Adipocyte (in vitro differentiated cells): ENCODE measurements at regions not wholly inside any gene's neighbourhood (a gene's known extent, or its start where the extent isn't known, plus 50 kb on each side); places are given as distances from the start of the nearest gene placed in this dataset.
A peak's percentile ranks its signal among the peaks of the same experiment; 100 is the strongest.

Experiments
- DNase-seq: peaks from one replicate; pipeline ENCODE4 v3.0.0-alpha.2; 2015; ENCODE audit warnings: low read depth
- H3K27me3 ChIP-seq: replicated peaks from 2 replicates; pipeline ENCODE4 v1.7.0; 2013; ENCODE audit warnings: mild to moderate bottlenecking, low read length, moderate library complexity; ENCODE audit not compliant: control insufficient read depth, insufficient read depth
- H3K36me3 ChIP-seq: 2 replicates; pipeline ENCODE4 v1.7.0; 2013; ENCODE audit warnings: low read length, mild to moderate bottlenecking, moderate library complexity; ENCODE audit not compliant: control insufficient read depth, insufficient read depth, severe bottlenecking
- H3K4me1 ChIP-seq: 2 replicates; pipeline ENCODE4 v1.7.0; 2013; ENCODE audit warnings: mild to moderate bottlenecking, low read length, moderate library complexity; ENCODE audit not compliant: control insufficient read depth, insufficient read depth
- H3K4me3 ChIP-seq: 2 replicates; pipeline ENCODE4 v1.7.0; 2013; ENCODE audit warnings: mild to moderate bottlenecking, low read length, moderate library complexity
- H3K9ac ChIP-seq: 2 replicates; pipeline ENCODE4 v1.7.0; 2013; ENCODE audit warnings: mild to moderate bottlenecking, low read length, moderate library complexity
- H3K9me3 ChIP-seq: 2 replicates; pipeline ENCODE4 v1.7.0; 2013; ENCODE audit warnings: mild to moderate bottlenecking, low read length, moderate library complexity; ENCODE audit not compliant: control insufficient read depth

GRCh38 chr5:159821461-159821940, 94.8 kb upstream of the ADRA1B start:
- no peaks in the 10 kb centered on the region for H3K36me3 ChIP-seq
- no peaks in the 10 kb centered on the region for H3K27me3 ChIP-seq
- H3K4me1 ChIP-seq, result peaks cover 47% of the 10 kb centered on the region
- DNase-seq, result no peak
- H3K4me3 ChIP-seq, result no peak overlapping the region
- no peaks in the 10 kb centered on the region for H3K9me3 ChIP-seq
- H3K9ac ChIP-seq, result no peak overlapping the region

DNA sequence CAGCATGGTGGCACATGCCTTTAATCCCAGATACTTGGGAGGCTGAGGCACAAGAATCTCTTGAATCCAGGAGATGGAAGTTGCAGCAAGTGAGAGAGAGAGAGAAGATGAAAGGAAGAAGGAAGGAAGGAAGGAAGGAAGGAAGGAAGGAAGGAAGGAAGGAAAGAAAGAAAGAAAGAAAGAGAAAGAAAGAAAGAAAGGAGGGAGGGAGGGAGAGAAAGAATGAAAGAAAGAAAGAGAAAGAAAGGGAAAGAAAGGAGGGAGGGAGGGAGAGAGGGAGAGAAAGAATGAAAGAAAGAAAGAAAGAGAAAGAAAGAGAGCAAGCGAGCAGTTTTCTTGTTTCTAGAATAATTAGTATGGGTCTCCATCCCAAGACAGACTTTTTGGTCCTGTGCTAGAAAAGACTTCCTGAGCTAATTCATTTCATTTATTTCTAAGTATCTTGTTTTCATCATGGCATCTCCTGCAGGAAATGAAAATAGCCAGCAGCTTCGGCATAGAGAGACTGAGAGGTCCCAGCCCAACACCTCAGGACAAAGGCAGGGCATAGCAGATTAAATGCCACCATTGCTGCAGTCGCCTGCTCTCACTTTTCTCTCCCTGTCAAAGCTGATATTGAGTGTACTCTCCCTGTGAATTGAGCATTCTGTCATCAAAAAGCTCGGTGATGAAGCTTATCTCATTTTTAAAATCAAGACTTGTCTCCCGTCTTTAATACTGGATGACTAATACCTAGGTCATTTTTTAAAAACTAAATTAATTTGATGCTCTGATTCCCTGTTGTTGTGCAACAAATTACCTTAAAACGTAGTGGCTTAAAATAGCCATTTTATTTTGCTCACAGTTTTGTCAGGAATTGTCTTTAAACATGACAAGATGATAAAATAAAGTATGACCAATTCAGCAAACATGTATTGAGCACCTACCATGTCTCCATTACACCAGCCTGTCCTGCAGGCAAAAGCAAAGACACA, 91.8 kb upstream of the ADRA1B start:
- H3K4me3 ChIP-seq, result no peak overlapping the region
- no peaks in the 10 kb centered on the region for H3K9me3 ChIP-seq
- H3K36me3 ChIP-seq, result no peaks in the 10 kb centered on the region
- H3K4me1 ChIP-seq, result peaks cover 46% of the 10 kb centered on the region
- H3K27me3 ChIP-seq, result peaks cover 3% of the 10 kb centered on the region
- DNase-seq, result no peak
- H3K9ac ChIP-seq, result no peak overlapping the region

DNA sequence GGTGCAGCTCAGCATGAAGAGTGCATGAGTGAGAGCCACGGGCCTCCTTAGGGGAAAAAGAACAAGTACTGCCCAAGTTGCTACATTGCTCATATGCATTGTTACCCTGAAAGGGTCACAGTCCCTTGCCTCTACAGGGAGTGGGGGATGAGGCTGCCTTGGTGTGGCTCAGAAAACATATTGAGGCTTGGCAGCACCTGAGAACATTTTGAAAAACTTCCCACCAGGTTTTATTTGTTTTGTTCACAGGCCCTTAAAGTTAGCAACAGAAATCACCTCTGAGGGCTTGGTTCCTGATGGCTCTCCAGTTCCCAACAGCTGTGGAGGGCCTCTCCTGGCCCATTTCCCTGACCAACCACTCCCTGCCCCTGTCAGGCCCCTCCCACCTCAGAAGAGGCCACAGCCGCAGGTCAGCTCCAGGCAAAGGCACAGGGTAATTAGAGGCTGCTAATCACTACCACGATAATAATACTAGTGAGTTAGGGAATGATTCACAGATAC, 90.7 kb upstream of the ADRA1B start:
- no peaks in the 10 kb centered on the region for H3K36me3 ChIP-seq
- H3K4me1 ChIP-seq, result peaks cover 37% of the 10 kb centered on the region
- H3K27me3 ChIP-seq, result peaks cover 6% of the 10 kb centered on the region
- no peak overlapping the region for H3K4me3 ChIP-seq
- H3K9ac ChIP-seq, result no peak overlapping the region
- H3K9me3 ChIP-seq, result no peaks in the 10 kb centered on the region
- peak; percentile 18 for DNase-seq

GRCh38 chr5:159826351-159827214, 89.7 kb upstream of the ADRA1B start:
- peak; percentile 44 for DNase-seq
- H3K9ac ChIP-seq, result no peak overlapping the region
- H3K27me3 ChIP-seq, result peaks cover 6% of the 10 kb centered on the region
- H3K4me3 ChIP-seq, result no peak overlapping the region
- H3K9me3 ChIP-seq, result no peaks in the 10 kb centered on the region
- H3K4me1 ChIP-seq, result peaks cover 28% of the 10 kb centered on the region
- no peaks in the 10 kb centered on the region for H3K36me3 ChIP-seq

GRCh38 chr5:159827861-159828260, 88.4 kb upstream of the ADRA1B start:
- Histone ChIP-seq H3K9me3 (no peaks in the 10 kb centered on the region), H3K27me3 (peaks cover 8% of the 10 kb centered on the region), H3K9ac (no peak overlapping the region), H3K36me3 (no peaks in the 10 kb centered on the region), H3K4me1 (peaks cover 28% of the 10 kb centered on the region), H3K4me3 (no peak overlapping the region)
- no peak for DNase-seq

DNA sequence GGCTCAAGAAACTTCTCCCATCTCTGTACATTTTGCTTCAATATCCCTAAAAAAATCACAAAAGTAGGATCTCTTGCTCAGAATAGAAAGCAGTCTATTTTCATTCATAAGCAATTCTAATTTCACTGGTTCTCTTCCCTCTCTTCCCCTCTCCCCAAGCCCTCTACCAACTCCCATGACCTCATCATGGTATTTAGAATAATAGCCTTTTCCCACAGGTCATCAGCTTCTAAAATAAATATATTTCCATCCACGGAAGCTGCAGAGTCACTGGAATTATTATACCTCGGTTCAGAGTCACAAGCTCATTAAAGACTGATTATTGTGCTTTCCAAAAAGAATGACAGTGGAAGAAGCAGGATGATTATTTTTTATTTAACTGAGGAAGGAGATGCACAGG, 84.2 kb upstream of the ADRA1B start:
- Histone ChIP-seq H3K4me1 (peaks cover 1% of the 10 kb centered on the region), H3K9ac (no peak overlapping the region), H3K27me3 (peaks cover 11% of the 10 kb centered on the region), H3K36me3 (no peaks in the 10 kb centered on the region), H3K4me3 (no peak overlapping the region), H3K9me3 (peaks cover 2% of the 10 kb centered on the region)
- no peak for DNase-seq

DNA sequence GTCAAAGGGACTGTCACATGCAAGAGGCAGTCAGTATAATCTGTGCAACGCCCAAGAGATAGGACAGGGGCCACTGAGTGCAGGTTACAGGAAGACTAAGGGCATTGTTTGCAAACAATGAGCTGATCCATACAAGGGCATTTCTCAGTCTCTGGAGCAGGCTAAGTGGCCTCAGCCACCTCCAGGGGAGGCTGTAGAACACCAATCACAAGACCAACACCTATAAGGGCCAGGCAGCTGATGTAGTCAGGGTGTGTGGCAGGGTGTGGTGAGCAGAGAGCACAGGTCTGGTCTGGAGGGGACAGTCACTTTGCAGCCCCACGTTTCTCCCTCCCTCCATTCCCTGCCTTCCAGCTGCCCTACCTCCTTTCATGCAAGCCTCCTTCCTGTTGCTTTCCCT, 83.2 kb upstream of the ADRA1B start:
- Histone ChIP-seq H3K27me3 (peaks cover 11% of the 10 kb centered on the region), H3K9ac (no peak overlapping the region), H3K4me3 (no peak overlapping the region), H3K36me3 (no peaks in the 10 kb centered on the region), H3K4me1 (no peaks in the 10 kb centered on the region), H3K9me3 (peaks cover 2% of the 10 kb centered on the region)
- DNase-seq, result no peak

DNA sequence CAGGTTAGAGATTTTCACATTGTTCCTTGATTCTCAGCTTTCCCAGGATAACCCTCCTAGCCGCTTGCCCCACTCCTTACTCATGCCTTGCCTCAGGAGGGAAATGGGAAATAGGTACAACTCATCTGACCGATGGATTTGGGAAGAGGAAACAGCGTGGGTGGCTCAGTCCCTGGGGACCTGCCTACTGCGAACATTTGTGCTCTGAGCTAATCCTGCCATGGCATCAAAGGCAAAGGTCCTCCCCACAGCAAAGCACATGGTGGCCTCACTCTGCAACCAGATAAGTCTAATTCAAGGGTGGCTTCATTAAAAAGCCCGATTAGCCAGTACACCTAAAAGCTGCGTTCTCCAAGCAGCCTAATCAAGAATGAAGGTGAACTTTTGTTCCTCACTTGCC, 82.4 kb upstream of the ADRA1B start:
- no peak for DNase-seq
- Histone ChIP-seq H3K27me3 (peaks cover 11% of the 10 kb centered on the region), H3K36me3 (no peaks in the 10 kb centered on the region), H3K4me1 (no peaks in the 10 kb centered on the region), H3K4me3 (no peak overlapping the region), H3K9me3 (peaks cover 2% of the 10 kb centered on the region), H3K9ac (no peak overlapping the region)

- H3K9me3 ChIP-seq, result peaks cover 2% of the 10 kb centered on the region
- H3K4me1 ChIP-seq, result no peaks in the 10 kb centered on the region
- H3K36me3 ChIP-seq, result no peaks in the 10 kb centered on the region
- H3K27me3 ChIP-seq, result peaks cover 4% of the 10 kb centered on the region
- no peak overlapping the region for H3K4me3 ChIP-seq
- no peak overlapping the region for H3K9ac ChIP-seq
- DNase-seq, result no peak
These were observed 80.7 kb upstream of the ADRA1B start for GRCh38 chr5:159835548-159835947.

- peaks cover 2% of the 10 kb centered on the region for H3K9me3 ChIP-seq
- H3K4me3 ChIP-seq, result no peak overlapping the region
- H3K27me3 ChIP-seq, result peaks cover 4% of the 10 kb centered on the region
- no peaks in the 10 kb centered on the region for H3K4me1 ChIP-seq
- no peak for DNase-seq
- no peak overlapping the region for H3K9ac ChIP-seq
- H3K36me3 ChIP-seq, result no peaks in the 10 kb centered on the region
These were observed 79.6 kb upstream of the ADRA1B start for GRCh38 chr5:159836691-159837090.

DNA sequence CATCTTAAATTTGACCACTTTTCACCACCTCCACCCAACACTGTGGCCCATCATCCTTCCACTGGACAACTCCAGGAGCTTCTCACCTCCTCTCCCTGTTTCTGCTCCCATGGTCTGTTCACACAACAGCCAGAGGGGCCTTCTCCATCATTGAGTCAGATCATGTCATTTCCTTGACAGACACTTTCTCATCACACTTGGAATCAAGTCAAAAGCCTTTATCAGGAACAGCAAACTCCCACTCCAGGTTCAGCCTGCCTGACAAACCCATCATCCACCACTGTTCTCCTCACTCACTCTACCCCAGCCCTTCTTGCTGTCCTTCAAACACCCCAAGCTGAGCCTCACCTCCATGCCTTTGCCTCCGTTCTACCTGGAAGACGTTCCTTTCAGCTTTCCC, 78.4 kb upstream of the ADRA1B start:
- H3K9me3 ChIP-seq, result peaks cover 2% of the 10 kb centered on the region
- no peaks in the 10 kb centered on the region for H3K4me1 ChIP-seq
- no peak overlapping the region for H3K9ac ChIP-seq
- peaks cover 3% of the 10 kb centered on the region for H3K27me3 ChIP-seq
- DNase-seq, result no peak
- H3K36me3 ChIP-seq, result no peaks in the 10 kb centered on the region
- no peak overlapping the region for H3K4me3 ChIP-seq
